Muscle layer of duodenum (tissue), 2 donors: ENCODE measurements at regions not wholly inside any gene's neighbourhood (a gene's known extent, or its start where the extent isn't known, plus 50 kb on each side); places are given as distances from the start of the nearest gene placed in this dataset.

Source experiments
- H3K27ac ChIP-seq: one replicate; pipeline ENCODE4 v1.7.0; 2013; ENCODE audit warnings: mild to moderate bottlenecking, low read length
- H3K27me3 ChIP-seq: one replicate; pipeline ENCODE4 v1.7.0; 2013; ENCODE audit warnings: low read depth, mild to moderate bottlenecking, control low read depth, low read length
- H3K36me3 ChIP-seq, 2 donors: one replicate each; pipeline ENCODE4 v1.7.0; 2013; ENCODE audit warnings: low read length in 2 of 2, control low read depth in 1 of 2, mild to moderate bottlenecking in 1 of 2; ENCODE audit not compliant: insufficient read depth in 2 of 2, control insufficient read depth in 1 of 2
- H3K4me1 ChIP-seq, 2 donors: one replicate each; pipeline ENCODE4 v1.7.0; 2013; ENCODE audit warnings: low read length in 2 of 2, mild to moderate bottlenecking in 2 of 2, control low read depth in 1 of 2, moderate library complexity in 1 of 2; ENCODE audit not compliant: insufficient read depth in 2 of 2, control insufficient read depth in 1 of 2
- H3K4me3 ChIP-seq, 2 donors: one replicate each; pipeline ENCODE4 v1.7.0; 2013; ENCODE audit warnings: low read length in 2 of 2, low read depth in 1 of 2, mild to moderate bottlenecking in 1 of 2
- H3K9me3 ChIP-seq, 2 donors: one replicate each; pipeline ENCODE4 v1.7.0; 2013; ENCODE audit warnings: low read length in 2 of 2, control low read depth in 1 of 2, mild to moderate bottlenecking in 1 of 2; ENCODE audit not compliant: control insufficient read depth in 1 of 2
- donor health status: healthy.

DNA sequence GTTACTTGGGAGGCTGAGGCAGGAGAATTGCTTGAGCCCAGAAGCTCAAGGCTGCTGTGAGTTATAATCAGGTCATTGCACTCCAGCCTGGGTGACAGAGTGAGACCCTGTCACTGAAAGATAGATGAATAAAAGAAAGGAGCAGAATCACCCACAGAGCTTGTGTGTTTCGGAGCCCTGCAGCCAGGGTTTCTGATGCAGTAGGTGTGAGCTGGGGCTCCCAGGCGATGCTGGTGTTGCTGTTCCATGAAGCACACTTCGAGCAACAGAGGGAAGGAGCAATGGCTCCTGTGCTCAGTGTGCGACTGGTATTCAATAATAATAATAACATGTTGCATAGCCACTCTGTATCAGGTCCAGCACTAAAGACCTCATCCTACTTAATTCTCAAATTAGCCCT is 197.5 kb upstream of the CST7 start:
- H3K4me3 ChIP-seq = no peak overlapping the region
- no peak overlapping the region for H3K27ac ChIP-seq
- no peaks in the 10 kb centered on the region for H3K36me3 ChIP-seq
- H3K9me3 ChIP-seq = no peaks in the 10 kb centered on the region
- no peaks in the 10 kb centered on the region for H3K27me3 ChIP-seq
- no peaks in the 10 kb centered on the region for H3K4me1 ChIP-seq

DNA sequence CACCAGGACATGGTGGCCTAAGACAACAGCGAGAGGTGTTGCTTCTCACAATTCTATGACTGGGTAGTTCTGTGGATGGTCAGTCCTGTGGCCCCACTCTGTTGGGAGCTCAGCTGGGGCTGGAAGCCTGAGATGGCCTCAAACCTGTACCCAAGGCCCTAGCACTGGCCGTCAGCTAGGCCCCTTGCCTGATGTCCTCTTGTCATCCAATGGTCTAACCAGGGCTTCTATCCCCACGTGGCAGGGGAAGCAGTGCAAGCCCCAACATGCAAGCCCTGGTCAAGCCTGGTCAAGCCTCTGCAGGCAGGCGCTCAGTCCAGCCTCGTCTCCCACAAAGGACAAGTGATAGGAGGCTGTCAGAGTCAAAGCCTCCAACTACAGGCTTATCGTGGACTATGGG is 196.5 kb upstream of the CST7 start:
- Histone ChIP-seq H3K4me3 (no peak overlapping the region), H3K27me3 (no peaks in the 10 kb centered on the region), H3K36me3 (no peaks in the 10 kb centered on the region), H3K9me3 (no peaks in the 10 kb centered on the region), H3K27ac (no peak overlapping the region), H3K4me1 (no peaks in the 10 kb centered on the region)

DNA sequence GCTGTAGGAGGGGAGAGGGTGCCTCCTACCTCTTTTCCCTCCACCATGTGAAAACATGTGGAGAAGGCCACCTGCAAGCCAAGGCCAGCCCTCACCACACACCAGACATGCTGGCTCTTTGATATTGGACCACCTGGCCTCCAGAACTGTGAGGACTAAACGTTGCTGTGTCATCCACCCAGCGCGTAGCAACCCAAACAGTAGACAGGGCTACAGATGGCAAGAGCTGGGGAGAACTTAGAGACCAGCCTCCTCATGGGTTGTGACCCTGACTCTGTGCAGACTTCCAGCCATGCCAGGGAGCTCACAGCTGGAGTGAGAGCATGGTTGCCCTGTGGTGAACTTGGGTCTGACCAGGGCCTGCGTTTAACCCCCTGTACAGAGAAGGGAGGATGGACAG is 195.9 kb upstream of the CST7 start:
- H3K27ac ChIP-seq = no peak overlapping the region
- H3K9me3 ChIP-seq = no peaks in the 10 kb centered on the region
- H3K4me1 ChIP-seq = no peaks in the 10 kb centered on the region
- no peak overlapping the region for H3K4me3 ChIP-seq
- H3K27me3 ChIP-seq = no peaks in the 10 kb centered on the region
- H3K36me3 ChIP-seq = no peaks in the 10 kb centered on the region

DNA sequence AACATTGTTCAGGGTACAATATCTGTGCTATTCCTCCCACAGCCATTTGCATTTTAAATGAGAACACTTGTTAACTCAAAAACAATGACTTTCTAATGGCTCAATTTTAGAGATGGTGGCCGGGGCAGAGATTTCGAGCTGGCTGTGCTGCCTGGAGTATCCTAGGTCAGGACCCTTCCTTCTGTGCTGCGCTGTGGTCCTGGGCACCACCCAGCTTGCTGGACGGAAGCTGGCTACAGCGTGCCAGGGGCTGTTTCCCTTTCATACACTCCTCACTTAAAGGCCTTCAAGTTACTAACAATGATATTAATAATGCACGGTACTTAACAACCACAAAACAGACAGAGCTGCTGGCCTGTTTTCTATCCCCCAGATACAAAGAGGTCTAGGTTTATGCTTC is 194.4 kb upstream of the CST7 start:
- no peak overlapping the region for H3K4me3 ChIP-seq

DNA sequence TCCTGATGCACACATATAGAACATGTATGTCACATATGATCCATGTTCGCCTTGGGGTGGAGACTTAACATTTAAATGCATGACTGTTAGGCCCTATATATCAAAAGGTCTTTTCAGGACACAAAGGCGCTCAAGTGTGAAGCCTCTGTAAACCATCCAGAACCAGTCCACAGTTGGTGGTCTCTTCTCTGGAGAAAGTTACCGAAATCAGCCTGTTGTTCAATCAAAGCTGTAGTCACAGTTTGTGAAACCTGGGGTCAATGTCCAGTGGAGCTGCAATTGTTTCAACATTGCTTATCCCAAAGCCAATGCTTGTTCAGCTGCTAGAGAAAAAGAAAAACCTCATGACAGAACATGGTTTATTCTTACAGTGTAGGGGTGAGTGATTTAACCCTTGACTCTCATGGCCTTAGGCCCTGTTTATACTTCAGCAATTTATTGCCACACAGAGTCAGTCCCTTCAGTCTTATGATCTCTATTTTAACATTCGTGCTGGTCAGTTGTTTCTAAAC is 193.6 kb upstream of the CST7 start:
- Histone ChIP-seq H3K27me3 (no peaks in the 10 kb centered on the region), H3K36me3 (no peaks in the 10 kb centered on the region), H3K9me3 (no peaks in the 10 kb centered on the region), H3K27ac (no peak overlapping the region), H3K4me3 (no peak overlapping the region), H3K4me1 (no peaks in the 10 kb centered on the region)

More for the DNA sequence above, 194.4 kb upstream of the CST7 start:
- no peaks in the 10 kb centered on the region for H3K27me3 ChIP-seq
- H3K9me3 ChIP-seq = no peaks in the 10 kb centered on the region
- no peaks in the 10 kb centered on the region for H3K4me1 ChIP-seq
- H3K36me3 ChIP-seq = no peaks in the 10 kb centered on the region
- no peak overlapping the region for H3K27ac ChIP-seq

DNA sequence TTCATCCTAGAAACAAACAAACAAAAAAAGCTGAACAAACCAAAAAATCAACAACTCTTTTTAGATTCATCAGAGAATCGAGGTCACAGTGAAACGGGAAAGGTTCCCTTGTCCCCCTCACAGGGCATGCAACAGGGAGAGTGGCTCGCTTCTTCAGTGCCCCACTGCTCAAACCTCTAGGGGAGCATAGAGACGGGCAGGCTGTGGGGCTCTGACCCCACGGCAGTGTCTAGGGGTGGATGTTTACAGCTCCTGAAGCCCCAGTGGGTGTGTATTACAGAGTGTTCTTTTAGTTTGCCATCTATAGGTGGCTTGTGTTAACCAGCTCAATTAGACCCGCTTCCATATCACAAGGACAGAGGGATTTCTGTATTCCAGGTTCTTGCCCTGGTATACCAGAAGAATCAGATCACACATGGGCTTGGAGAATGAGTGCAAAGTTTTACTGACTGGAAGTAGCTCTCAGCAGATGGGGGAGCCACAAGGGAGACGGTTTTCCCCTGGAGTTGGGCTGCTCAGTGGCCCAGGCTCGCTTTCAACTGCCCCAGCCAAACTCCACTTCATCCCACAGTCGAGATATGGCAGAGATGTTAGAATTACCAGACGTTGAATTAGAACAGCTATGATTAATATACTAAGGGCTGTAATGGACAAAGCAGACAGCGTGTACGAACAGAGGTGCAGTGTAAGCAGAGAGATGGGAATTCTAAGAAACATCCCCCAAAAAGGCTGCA is 192.6 kb upstream of the CST7 start:
- H3K4me3 ChIP-seq = no peak overlapping the region
- no peak overlapping the region for H3K27ac ChIP-seq
- H3K27me3 ChIP-seq = no peaks in the 10 kb centered on the region
- H3K9me3 ChIP-seq = no peaks in the 10 kb centered on the region
- no peaks in the 10 kb centered on the region for H3K36me3 ChIP-seq
- H3K4me1 ChIP-seq = no peaks in the 10 kb centered on the region

DNA sequence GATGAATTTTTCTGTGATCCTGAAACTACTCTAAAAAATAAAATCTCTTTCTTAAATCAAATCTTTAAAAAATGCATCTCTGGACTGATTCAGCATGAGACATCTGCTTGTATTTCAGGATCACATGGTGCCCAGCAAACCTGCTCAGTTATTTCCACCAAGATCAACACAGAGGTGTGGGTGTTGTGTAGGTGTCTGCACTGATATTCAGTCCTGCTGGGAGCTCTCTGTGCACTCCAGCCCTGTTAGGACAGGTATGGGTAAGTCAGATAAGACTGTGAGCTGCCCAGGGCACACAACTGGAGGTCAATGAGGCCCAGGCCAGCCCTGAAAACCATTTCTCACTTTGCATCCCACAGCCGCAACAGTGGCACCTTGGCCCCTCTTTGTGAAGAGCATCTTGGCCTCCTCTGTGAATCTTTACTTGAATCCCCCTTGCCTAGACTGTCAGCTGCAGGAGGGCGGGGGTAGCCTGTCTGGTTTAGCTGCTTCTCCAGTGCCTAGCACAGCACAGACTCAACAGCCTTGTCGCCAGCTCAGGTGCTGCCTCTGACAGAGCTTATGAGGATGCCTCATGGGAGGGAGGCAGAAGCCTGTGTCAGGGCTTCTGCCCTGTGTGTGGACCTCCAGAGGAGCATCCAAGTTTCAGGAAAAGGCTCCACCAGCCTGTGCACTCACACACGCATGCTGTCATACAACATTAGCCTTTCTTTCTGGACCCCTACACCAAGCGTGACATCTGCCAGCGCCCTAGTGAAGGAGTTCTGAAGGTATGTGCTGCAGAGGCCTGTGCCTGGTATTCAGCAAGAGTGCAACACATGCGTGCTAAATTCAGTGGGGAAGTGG is 187.6 kb upstream of the CST7 start:
- Histone ChIP-seq H3K4me1 (no peaks in the 10 kb centered on the region), H3K9me3 (no peaks in the 10 kb centered on the region), H3K4me3 (no peak overlapping the region), H3K27ac (no peak overlapping the region), H3K36me3 (no peaks in the 10 kb centered on the region), H3K27me3 (no peaks in the 10 kb centered on the region)

DNA sequence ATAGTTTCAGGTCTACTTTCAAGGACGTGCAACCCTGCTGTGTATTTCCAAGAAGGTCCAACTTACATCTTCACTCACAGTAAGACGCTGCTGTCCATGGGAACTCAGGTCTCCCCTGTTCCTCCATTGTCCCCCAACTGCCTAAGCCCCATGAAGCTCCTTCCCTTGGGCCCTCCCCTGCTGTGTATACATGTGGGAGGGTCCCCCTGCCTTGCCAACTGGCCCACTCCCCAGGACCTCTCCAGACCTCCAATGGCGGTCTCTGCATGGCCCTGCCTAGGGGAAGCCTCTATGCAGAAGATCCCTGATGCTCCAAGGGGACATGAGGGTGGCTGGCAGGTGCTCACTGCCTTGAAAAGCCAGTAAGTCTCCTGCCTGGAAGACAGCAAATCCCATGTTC is 186.7 kb upstream of the CST7 start:
- Histone ChIP-seq H3K4me3 (no peak overlapping the region), H3K9me3 (no peaks in the 10 kb centered on the region), H3K27ac (no peak overlapping the region), H3K27me3 (no peaks in the 10 kb centered on the region), H3K4me1 (no peaks in the 10 kb centered on the region), H3K36me3 (no peaks in the 10 kb centered on the region)

DNA sequence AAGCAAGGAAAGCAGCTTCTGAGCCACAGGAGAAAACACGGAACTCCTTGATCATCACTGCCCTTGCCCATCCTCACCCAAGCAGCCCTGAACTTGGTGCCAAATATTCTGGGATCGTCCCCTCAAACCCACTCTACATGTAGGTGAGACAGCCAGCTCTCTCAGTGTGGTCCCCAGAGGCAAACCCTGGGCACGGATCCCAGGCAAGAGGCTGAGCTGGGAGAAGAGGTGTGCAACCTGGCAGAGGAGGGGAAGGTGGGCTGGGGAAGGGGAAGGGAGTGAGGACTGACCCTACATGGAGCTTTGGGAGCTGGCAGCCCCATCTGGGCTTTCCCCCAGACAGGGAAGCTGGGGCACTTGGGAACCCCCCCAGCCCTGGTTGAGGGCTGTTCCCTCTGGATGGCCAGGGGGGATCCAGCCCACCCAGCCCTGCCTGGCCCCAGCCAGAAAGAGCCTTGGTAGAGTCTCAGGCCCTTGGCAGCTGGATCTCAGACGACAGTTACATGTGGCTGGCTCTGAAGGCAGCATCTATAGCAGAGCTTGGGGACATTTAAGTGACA is 186.2 kb upstream of the CST7 start:
- no peaks in the 10 kb centered on the region for H3K4me1 ChIP-seq
- H3K27me3 ChIP-seq = no peaks in the 10 kb centered on the region

DNA sequence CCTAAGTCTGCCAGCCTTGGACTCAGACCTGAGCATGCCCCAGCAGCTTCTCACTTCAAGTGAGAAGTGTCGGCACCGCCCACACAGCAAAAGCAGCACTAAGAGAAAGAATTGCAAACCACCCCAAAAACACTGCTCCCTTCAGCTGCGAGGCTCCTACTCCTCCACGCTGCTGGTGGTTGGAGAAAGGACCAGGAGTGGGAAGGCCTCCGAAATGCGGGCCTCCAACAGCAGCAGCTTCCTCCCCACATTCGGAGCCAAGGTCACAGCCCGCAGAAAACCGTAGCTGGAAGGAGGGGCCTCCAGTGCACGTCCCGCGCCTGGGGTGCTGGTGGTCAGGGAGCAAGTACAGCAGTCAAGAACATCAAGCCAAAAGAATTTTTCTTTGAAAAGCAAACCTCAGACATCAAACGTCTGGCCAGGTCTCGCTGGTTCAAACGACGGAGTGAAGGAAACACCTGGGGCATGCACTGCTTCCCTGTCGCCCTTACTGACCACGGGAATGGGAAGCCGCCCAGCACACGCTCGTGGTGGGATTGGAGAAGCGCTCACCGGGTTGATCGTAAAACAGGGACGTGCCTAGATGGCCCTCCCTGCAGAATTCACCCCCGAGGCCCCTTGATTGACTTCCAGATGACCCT is 185.6 kb upstream of the CST7 start:
- H3K4me3 ChIP-seq = no peak overlapping the region
- no peaks in the 10 kb centered on the region for H3K4me1 ChIP-seq
- no peak overlapping the region for H3K27ac ChIP-seq
- H3K9me3 ChIP-seq = no peaks in the 10 kb centered on the region
- H3K27me3 ChIP-seq = no peaks in the 10 kb centered on the region
- no peaks in the 10 kb centered on the region for H3K36me3 ChIP-seq

More for the DNA sequence above, 186.2 kb upstream of the CST7 start:
- H3K36me3 ChIP-seq = no peaks in the 10 kb centered on the region
- H3K4me3 ChIP-seq = no peak overlapping the region
- H3K9me3 ChIP-seq = no peaks in the 10 kb centered on the region
- no peak overlapping the region for H3K27ac ChIP-seq
